ENCODE measurements at regions not wholly inside any gene's neighbourhood (a gene's known extent, or its start where the extent isn't known, plus 50 kb on each side); places are given as distances from the start of the nearest gene placed in this dataset.

GRCh38 chr12:34343345-34343744 lies 321.0 kb downstream of the ALG10 start:
- Histone ChIP-seq H2AFZ (ENCODE audit: low read length) (no peak overlapping the region), H3K9me3 (ENCODE audit: control insufficient read depth, insufficient read depth, low read depth, low read length) (no peaks in the 10 kb centered on the region), H3K79me2 (ENCODE audit: control insufficient read depth, insufficient read depth, low read length) (no peaks in the 10 kb centered on the region), H3K27me3 (ENCODE audit: control insufficient read depth, insufficient read depth, low read length) (no peaks in the 10 kb centered on the region), H3K36me3 (ENCODE audit: control insufficient read depth, insufficient read depth, low read length) (no peaks in the 10 kb centered on the region), H4K20me1 (ENCODE audit: control insufficient read depth, extremely low read depth, insufficient read depth, low read length) (no peaks in the 10 kb centered on the region), H3K9ac (ENCODE audit: insufficient read depth, low read length) (no peak overlapping the region), H3K4me1 (ENCODE audit: control insufficient read depth, extremely low read depth, insufficient read depth, low read length) (no peaks in the 10 kb centered on the region), H3K4me2 (ENCODE audit: extremely low read depth, insufficient read depth, low read length) (no peak overlapping the region), H3K27ac (ENCODE audit: insufficient read depth, low read length) (no peak overlapping the region), H3K4me3 (replicated peaks in 1 of 4; ENCODE audit: control extremely low read depth in 1 of 4, insufficient read depth in 1 of 4, low read depth in 3 of 4, low read length in 4 of 4) (no peak overlapping the region)
- no peak for DNase-seq (ENCODE audit: low read depth in 2 of 2)
- TF ChIP-seq EZH2 (IDR thresholded peaks at IDR 0.05; ENCODE audit: low read length, missing control alignments), result no peak
- TF ChIP-seq, protein P1, sequence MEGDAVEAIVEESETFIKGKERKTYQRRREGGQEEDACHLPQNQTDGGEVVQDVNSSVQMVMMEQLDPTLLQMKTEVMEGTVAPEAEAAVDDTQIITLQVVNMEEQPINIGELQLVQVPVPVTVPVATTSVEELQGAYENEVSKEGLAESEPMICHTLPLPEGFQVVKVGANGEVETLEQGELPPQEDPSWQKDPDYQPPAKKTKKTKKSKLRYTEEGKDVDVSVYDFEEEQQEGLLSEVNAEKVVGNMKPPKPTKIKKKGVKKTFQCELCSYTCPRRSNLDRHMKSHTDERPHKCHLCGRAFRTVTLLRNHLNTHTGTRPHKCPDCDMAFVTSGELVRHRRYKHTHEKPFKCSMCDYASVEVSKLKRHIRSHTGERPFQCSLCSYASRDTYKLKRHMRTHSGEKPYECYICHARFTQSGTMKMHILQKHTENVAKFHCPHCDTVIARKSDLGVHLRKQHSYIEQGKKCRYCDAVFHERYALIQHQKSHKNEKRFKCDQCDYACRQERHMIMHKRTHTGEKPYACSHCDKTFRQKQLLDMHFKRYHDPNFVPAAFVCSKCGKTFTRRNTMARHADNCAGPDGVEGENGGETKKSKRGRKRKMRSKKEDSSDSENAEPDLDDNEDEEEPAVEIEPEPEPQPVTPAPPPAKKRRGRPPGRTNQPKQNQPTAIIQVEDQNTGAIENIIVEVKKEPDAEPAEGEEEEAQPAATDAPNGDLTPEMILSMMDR (conservative IDR thresholded peaks at IDR 0.05 in 1 of 2, IDR thresholded peaks at IDR 0.05 in 1 of 2; ENCODE audit: low read depth in 1 of 2, low read length in 2 of 2), result no peak

DNA sequence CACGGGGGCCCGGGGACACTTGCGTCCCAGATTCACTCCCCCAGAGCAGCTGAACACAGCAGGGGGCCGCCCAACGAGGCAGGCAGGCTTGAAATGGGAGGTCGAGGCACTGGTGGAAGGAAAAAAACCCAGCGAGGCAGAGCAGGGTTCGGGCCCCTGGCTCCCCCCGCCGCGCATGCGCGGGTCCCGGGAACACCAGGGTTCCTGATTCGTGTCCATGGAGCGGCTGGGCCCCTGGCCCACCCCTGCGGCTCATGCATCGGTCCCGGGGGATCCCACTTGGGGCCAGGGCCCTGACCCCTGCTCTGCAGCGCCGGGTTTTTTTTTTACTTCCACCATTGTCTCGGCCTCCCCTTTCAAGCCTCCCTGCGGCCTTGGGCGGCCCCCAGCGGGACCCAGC lies 321.5 kb downstream of the ALG10 start:
- Histone ChIP-seq H3K36me3 (ENCODE audit: control insufficient read depth, insufficient read depth, low read length) (no peaks in the 10 kb centered on the region), H3K9me3 (ENCODE audit: control insufficient read depth, insufficient read depth, low read depth, low read length) (no peaks in the 10 kb centered on the region), H3K4me1 (ENCODE audit: control insufficient read depth, extremely low read depth, insufficient read depth, low read length) (no peaks in the 10 kb centered on the region), H3K79me2 (ENCODE audit: control insufficient read depth, insufficient read depth, low read length) (no peaks in the 10 kb centered on the region), H3K4me3 (replicated peaks in 1 of 4; ENCODE audit: control extremely low read depth in 1 of 4, insufficient read depth in 1 of 4, low read depth in 3 of 4, low read length in 4 of 4) (no peak overlapping the region), H4K20me1 (ENCODE audit: control insufficient read depth, extremely low read depth, insufficient read depth, low read length) (no peaks in the 10 kb centered on the region), H3K27ac (ENCODE audit: insufficient read depth, low read length) (no peak overlapping the region), H3K9ac (ENCODE audit: insufficient read depth, low read length) (no peak overlapping the region), H2AFZ (ENCODE audit: low read length) (no peak overlapping the region), H3K4me2 (ENCODE audit: extremely low read depth, insufficient read depth, low read length) (no peak overlapping the region), H3K27me3 (ENCODE audit: control insufficient read depth, insufficient read depth, low read length) (no peaks in the 10 kb centered on the region)
- no peak for DNase-seq (ENCODE audit: low read depth in 2 of 2)
- TF ChIP-seq, protein P1 (conservative IDR thresholded peaks at IDR 0.05 in 1 of 2, IDR thresholded peaks at IDR 0.05 in 1 of 2; ENCODE audit: low read depth in 1 of 2, low read length in 2 of 2), result no peak

- TF ChIP-seq, protein P1 (conservative IDR thresholded peaks at IDR 0.05 in 1 of 2, IDR thresholded peaks at IDR 0.05 in 1 of 2; ENCODE audit: low read depth in 1 of 2, low read length in 2 of 2), result no peak
- TF ChIP-seq EZH2 (IDR thresholded peaks at IDR 0.05; ENCODE audit: low read length, missing control alignments), result no peak
- H3K9ac ChIP-seq (ENCODE audit: insufficient read depth, low read length), result no peak overlapping the region
- H2AFZ ChIP-seq (ENCODE audit: low read length), result no peak overlapping the region
- H3K4me1 ChIP-seq (ENCODE audit: control insufficient read depth, extremely low read depth, insufficient read depth, low read length), result no peaks in the 10 kb centered on the region
- H3K27ac ChIP-seq (ENCODE audit: insufficient read depth, low read length), result no peak overlapping the region
- H4K20me1 ChIP-seq (ENCODE audit: control insufficient read depth, extremely low read depth, insufficient read depth, low read length), result no peaks in the 10 kb centered on the region
- no peak overlapping the region for H3K4me3 ChIP-seq (replicated peaks in 1 of 4; ENCODE audit: control extremely low read depth in 1 of 4, insufficient read depth in 1 of 4, low read depth in 3 of 4, low read length in 4 of 4)
- H3K79me2 ChIP-seq (ENCODE audit: control insufficient read depth, insufficient read depth, low read length), result no peaks in the 10 kb centered on the region
- no peak overlapping the region for H3K4me2 ChIP-seq (ENCODE audit: extremely low read depth, insufficient read depth, low read length)
- H3K9me3 ChIP-seq (ENCODE audit: control insufficient read depth, insufficient read depth, low read depth, low read length), result no peaks in the 10 kb centered on the region
- no peak for DNase-seq (ENCODE audit: low read depth in 2 of 2)
- H3K36me3 ChIP-seq (ENCODE audit: control insufficient read depth, insufficient read depth, low read length), result no peaks in the 10 kb centered on the region
- H3K27me3 ChIP-seq (ENCODE audit: control insufficient read depth, insufficient read depth, low read length), result no peaks in the 10 kb centered on the region
Observed at GRCh38 chr12:34344851-34345522, 322.7 kb downstream of the ALG10 start.

Measured in fibroblast of lung (primary cell).